ENCODE measurements at regions not wholly inside any gene's neighbourhood (a gene's known extent, or its start where the extent isn't known, plus 50 kb on each side); places are given as distances from the start of the nearest gene placed in this dataset.
A peak's percentile ranks its signal among the peaks of the same experiment; 100 is the strongest.

DNA sequence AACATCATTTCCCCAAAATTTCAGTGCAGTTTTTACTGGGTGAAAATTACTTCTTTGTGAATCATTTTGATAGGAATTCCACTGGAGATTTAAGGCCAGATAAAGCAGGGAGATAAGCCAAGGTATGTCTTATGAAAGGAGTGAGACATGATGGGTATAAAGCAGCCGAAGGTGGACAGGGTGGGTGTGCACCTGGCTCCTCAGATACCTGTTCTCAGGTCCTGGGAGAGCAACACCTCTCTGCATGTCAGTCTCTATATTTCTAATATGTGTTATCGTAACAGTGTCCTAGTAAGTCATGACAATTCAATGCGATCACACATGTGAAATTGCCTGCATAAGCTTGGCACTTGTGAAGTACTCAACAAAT lies 768.8 kb downstream of the RNF144A start:
- Histone ChIP-seq H3K14ac (ENCODE audit: low read length) (no peak overlapping the region), H2BK120ac (ENCODE audit: low read depth, low read length) (no peak overlapping the region), H3K23ac (ENCODE audit: low read depth, low read length, poor library complexity) (no peak overlapping the region), H3K4me3 (ENCODE audit: low read length in 2 of 2) (no peak overlapping the region), H3K4ac (ENCODE audit: low read length) (no peak overlapping the region), H3K4me2 (ENCODE audit: insufficient read depth, low read length, poor library complexity, severe bottlenecking) (no peak overlapping the region), H3K27ac (replicated peaks; ENCODE audit: low read length) (no peak overlapping the region), H3K9me3 (replicated peaks in 1 of 2; ENCODE audit: control insufficient read depth in 2 of 2, insufficient read depth in 1 of 2, low read depth in 1 of 2, low read length in 2 of 2) (no peaks in the 10 kb centered on the region), H2AK5ac (ENCODE audit: low read depth, low read length) (no peak overlapping the region), H2BK15ac (ENCODE audit: low read length) (no peak overlapping the region), H2AFZ (ENCODE audit: low read length) (no peak overlapping the region), H3K4me1 (ENCODE audit: control insufficient read depth in 2 of 2, insufficient read depth in 1 of 2, low read depth in 1 of 2, low read length in 2 of 2) (no peaks in the 10 kb centered on the region), H3K36me3 (replicated peaks in 1 of 2; ENCODE audit: control insufficient read depth in 2 of 2, insufficient read depth in 2 of 2, low read length in 2 of 2) (no peaks in the 10 kb centered on the region), H3K27me3 (ENCODE audit: control insufficient read depth in 3 of 3, insufficient read depth in 3 of 3, low read depth in 1 of 3, low read length in 3 of 3) (no peaks in the 10 kb centered on the region), H2BK12ac (ENCODE audit: low read length) (no peak overlapping the region), H4K8ac (ENCODE audit: low read depth, low read length) (no peak overlapping the region), H4K91ac (ENCODE audit: low read depth, low read length, poor library complexity) (no peak overlapping the region), H2BK5ac (ENCODE audit: low read length) (no peak overlapping the region), H3K9ac (ENCODE audit: low read depth, low read length, poor library complexity) (no peak overlapping the region), H3K79me1 (ENCODE audit: low read depth, low read length) (no peaks in the 10 kb centered on the region), H3K18ac (ENCODE audit: low read length) (no peak overlapping the region)
- WGBS, 2 donors (ENCODE audit: extremely low coverage in 2 of 2, insufficient read length in 2 of 2, insufficient replicate concordance in 1 of 2), result no CpG with 5 or more reads among the region's 3 CpGs
- no peak for DNase-seq (ENCODE audit: low spot score)

DNA sequence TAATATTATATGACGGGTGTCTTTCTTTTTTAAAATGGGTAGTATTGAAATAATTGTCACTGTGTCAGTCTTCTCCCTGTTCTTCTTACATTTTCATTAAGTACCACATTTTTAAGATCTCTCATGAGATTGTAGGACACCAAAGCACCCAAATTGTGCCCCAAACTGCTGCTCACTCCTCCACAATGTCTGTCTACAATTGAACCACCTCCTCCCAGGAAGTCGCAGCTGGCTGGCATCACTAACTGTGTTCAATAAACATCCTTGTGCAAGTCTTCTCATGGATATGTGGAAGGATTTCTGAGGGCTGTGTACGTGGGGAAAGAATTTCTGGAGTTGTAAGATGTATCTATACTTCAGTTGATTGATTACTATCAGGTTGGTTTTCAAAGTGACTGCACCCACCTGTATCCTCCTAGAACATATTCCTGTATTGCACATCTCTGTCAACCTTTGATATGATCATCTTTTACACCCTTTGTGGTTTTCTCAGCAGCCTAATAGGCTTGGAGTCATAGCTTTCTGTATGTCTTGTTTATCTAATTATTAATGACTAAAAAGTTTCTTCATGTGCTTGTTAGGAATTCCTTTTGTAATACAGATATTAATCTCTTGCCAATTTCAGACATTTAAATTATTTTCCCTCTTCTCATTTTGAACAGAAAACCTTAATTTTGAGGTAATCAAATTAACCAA lies 774.9 kb downstream of the RNF144A start:
- Histone ChIP-seq H4K8ac (ENCODE audit: low read depth, low read length) (no peak overlapping the region), H3K14ac (ENCODE audit: low read length) (no peak overlapping the region), H2BK12ac (ENCODE audit: low read length) (no peak overlapping the region), H3K27ac (replicated peaks; ENCODE audit: low read length) (no peak overlapping the region), H2AK5ac (ENCODE audit: low read depth, low read length) (no peak overlapping the region), H2AFZ (ENCODE audit: low read length) (no peak overlapping the region), H3K4me2 (ENCODE audit: insufficient read depth, low read length, poor library complexity, severe bottlenecking) (no peak overlapping the region), H2BK120ac (ENCODE audit: low read depth, low read length) (no peak overlapping the region), H3K4ac (ENCODE audit: low read length) (no peak overlapping the region), H3K9ac (ENCODE audit: low read depth, low read length, poor library complexity) (no peak overlapping the region), H3K79me1 (ENCODE audit: low read depth, low read length) (no peaks in the 10 kb centered on the region), H2BK5ac (ENCODE audit: low read length) (no peak overlapping the region), H3K27me3 (ENCODE audit: control insufficient read depth in 3 of 3, insufficient read depth in 3 of 3, low read depth in 1 of 3, low read length in 3 of 3) (no peaks in the 10 kb centered on the region), H3K9me3 (replicated peaks in 1 of 2; ENCODE audit: control insufficient read depth in 2 of 2, insufficient read depth in 1 of 2, low read depth in 1 of 2, low read length in 2 of 2) (no peaks in the 10 kb centered on the region), H3K36me3 (replicated peaks in 1 of 2; ENCODE audit: control insufficient read depth in 2 of 2, insufficient read depth in 2 of 2, low read length in 2 of 2) (no peaks in the 10 kb centered on the region), H3K4me1 (ENCODE audit: control insufficient read depth in 2 of 2, insufficient read depth in 1 of 2, low read depth in 1 of 2, low read length in 2 of 2) (peaks cover 0 to 1% of the 10 kb centered on the region in 2 donors), H3K18ac (ENCODE audit: low read length) (no peak overlapping the region), H4K91ac (ENCODE audit: low read depth, low read length, poor library complexity) (no peak overlapping the region), H2BK15ac (ENCODE audit: low read length) (no peak overlapping the region), H3K4me3 (ENCODE audit: low read length in 2 of 2) (no peak overlapping the region), H3K23ac (ENCODE audit: low read depth, low read length, poor library complexity) (no peak overlapping the region)
- WGBS, 2 donors (ENCODE audit: extremely low coverage in 2 of 2, insufficient read length in 2 of 2, insufficient replicate concordance in 1 of 2), result 100% methylated on average over 1 of the region's 3 CpGs; no CpG with 5 or more reads in 1 of the 2 donors
- DNase-seq (ENCODE audit: low spot score), result no peak

DNA sequence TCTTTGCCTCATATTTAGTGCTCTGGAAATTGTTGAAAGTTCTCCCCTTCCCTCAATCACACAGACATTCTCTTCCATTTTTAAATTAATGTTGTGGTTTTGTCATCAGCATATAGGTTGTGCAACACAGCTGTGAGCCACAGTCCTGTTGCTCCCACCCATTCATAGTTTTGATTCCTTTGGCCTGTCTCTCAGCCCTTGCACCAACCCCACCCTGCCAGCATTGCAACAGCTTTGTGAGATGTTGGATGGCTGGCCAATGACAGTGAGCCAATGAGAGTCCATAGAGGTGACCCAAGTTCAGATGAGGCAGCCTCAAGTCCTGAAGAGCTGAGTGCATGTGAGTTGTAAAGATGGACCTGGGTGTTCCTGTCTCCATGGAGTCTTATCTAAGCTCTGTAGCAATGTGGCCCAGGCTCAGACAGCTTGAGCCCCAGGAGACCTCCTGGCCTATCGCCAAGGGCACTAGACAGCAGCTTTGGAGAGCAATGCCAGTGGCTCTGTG lies 775.5 kb downstream of the RNF144A start:
- Histone ChIP-seq H2BK120ac (ENCODE audit: low read depth, low read length) (no peak overlapping the region), H3K4me1 (ENCODE audit: control insufficient read depth in 2 of 2, insufficient read depth in 1 of 2, low read depth in 1 of 2, low read length in 2 of 2) (peaks cover 0 to 1% of the 10 kb centered on the region in 2 donors), H2BK12ac (ENCODE audit: low read length) (no peak overlapping the region), H3K27me3 (ENCODE audit: control insufficient read depth in 3 of 3, insufficient read depth in 3 of 3, low read depth in 1 of 3, low read length in 3 of 3) (no peaks in the 10 kb centered on the region), H3K4me2 (ENCODE audit: insufficient read depth, low read length, poor library complexity, severe bottlenecking) (no peak overlapping the region), H3K9ac (ENCODE audit: low read depth, low read length, poor library complexity) (no peak overlapping the region), H3K9me3 (replicated peaks in 1 of 2; ENCODE audit: control insufficient read depth in 2 of 2, insufficient read depth in 1 of 2, low read depth in 1 of 2, low read length in 2 of 2) (no peaks in the 10 kb centered on the region), H2AK5ac (ENCODE audit: low read depth, low read length) (no peak overlapping the region), H4K8ac (ENCODE audit: low read depth, low read length) (no peak overlapping the region), H3K14ac (ENCODE audit: low read length) (no peak overlapping the region), H2BK5ac (ENCODE audit: low read length) (no peak overlapping the region), H3K23ac (ENCODE audit: low read depth, low read length, poor library complexity) (no peak overlapping the region), H3K18ac (ENCODE audit: low read length) (no peak overlapping the region), H4K91ac (ENCODE audit: low read depth, low read length, poor library complexity) (no peak overlapping the region), H2AFZ (ENCODE audit: low read length) (no peak overlapping the region), H3K27ac (replicated peaks; ENCODE audit: low read length) (no peak overlapping the region), H3K4ac (ENCODE audit: low read length) (no peak overlapping the region), H2BK15ac (ENCODE audit: low read length) (no peak overlapping the region), H3K4me3 (ENCODE audit: low read length in 2 of 2) (peak overlapping the region in 1 of 2 donors; percentile 32), H3K36me3 (replicated peaks in 1 of 2; ENCODE audit: control insufficient read depth in 2 of 2, insufficient read depth in 2 of 2, low read length in 2 of 2) (no peaks in the 10 kb centered on the region), H3K79me1 (ENCODE audit: low read depth, low read length) (no peaks in the 10 kb centered on the region)
- WGBS, 2 donors (ENCODE audit: extremely low coverage in 2 of 2, insufficient read length in 2 of 2, insufficient replicate concordance in 1 of 2), result no CpG with 5 or more reads among the region's 1 CpG
- no peak for DNase-seq (ENCODE audit: low spot score)

GRCh38 chr2:7693246-7694075 lies 776.2 kb downstream of the RNF144A start:
- H3K9ac ChIP-seq (ENCODE audit: low read depth, low read length, poor library complexity), result no peak overlapping the region
- no peak overlapping the region for H2AFZ ChIP-seq (ENCODE audit: low read length)
- H3K14ac ChIP-seq (ENCODE audit: low read length), result no peak overlapping the region
- H4K91ac ChIP-seq (ENCODE audit: low read depth, low read length, poor library complexity), result no peak overlapping the region
- no peak overlapping the region for H2BK15ac ChIP-seq (ENCODE audit: low read length)
- H3K9me3 ChIP-seq (replicated peaks in 1 of 2; ENCODE audit: control insufficient read depth in 2 of 2, insufficient read depth in 1 of 2, low read depth in 1 of 2, low read length in 2 of 2), result no peaks in the 10 kb centered on the region
- H4K8ac ChIP-seq (ENCODE audit: low read depth, low read length), result no peak overlapping the region
- no peak for DNase-seq (ENCODE audit: low spot score)
- no peak overlapping the region for H2BK12ac ChIP-seq (ENCODE audit: low read length)
- H3K4me1 ChIP-seq (ENCODE audit: control insufficient read depth in 2 of 2, insufficient read depth in 1 of 2, low read depth in 1 of 2, low read length in 2 of 2), result peaks cover 0 to 1% of the 10 kb centered on the region in 2 donors
- H3K18ac ChIP-seq (ENCODE audit: low read length), result no peak overlapping the region
- H2BK5ac ChIP-seq (ENCODE audit: low read length), result no peak overlapping the region
- H3K4me2 ChIP-seq (ENCODE audit: insufficient read depth, low read length, poor library complexity, severe bottlenecking), result no peak overlapping the region
- H2BK120ac ChIP-seq (ENCODE audit: low read depth, low read length), result no peak overlapping the region
- no peak overlapping the region for H3K23ac ChIP-seq (ENCODE audit: low read depth, low read length, poor library complexity)
- no peaks in the 10 kb centered on the region for H3K36me3 ChIP-seq (replicated peaks in 1 of 2; ENCODE audit: control insufficient read depth in 2 of 2, insufficient read depth in 2 of 2, low read length in 2 of 2)
- H3K4me3 ChIP-seq (ENCODE audit: low read length in 2 of 2), result no peak overlapping the region
- no peak overlapping the region for H2AK5ac ChIP-seq (ENCODE audit: low read depth, low read length)
- no peaks in the 10 kb centered on the region for H3K79me1 ChIP-seq (ENCODE audit: low read depth, low read length)
- no peak overlapping the region for H3K4ac ChIP-seq (ENCODE audit: low read length)
- H3K27me3 ChIP-seq (ENCODE audit: control insufficient read depth in 3 of 3, insufficient read depth in 3 of 3, low read depth in 1 of 3, low read length in 3 of 3), result no peaks in the 10 kb centered on the region
- H3K27ac ChIP-seq (replicated peaks; ENCODE audit: low read length), result no peak overlapping the region
- no CpG with 5 or more reads among the region's 9 CpGs for WGBS, 2 donors (ENCODE audit: extremely low coverage in 2 of 2, insufficient read length in 2 of 2, insufficient replicate concordance in 1 of 2)

Measured in neuronal stem cell (in vitro differentiated cells).